K562 (cell line): ENCODE measurements at regions not wholly inside any gene's neighbourhood (a gene's known extent, or its start where the extent isn't known, plus 50 kb on each side); places are given as distances from the start of the nearest gene placed in this dataset.
A peak's percentile ranks its signal among the peaks of the same experiment; 100 is the strongest.

Source experiments
- ATAC-seq: fragments of 200-7000 bp; cut with Tn5 transposase; 3 replicates; pipeline ENCODE4 v1.9.1; 2020; ENCODE audit warnings: moderate library complexity
- BruUV-seq: library from RNA; stranded (reverse); fragments of 400-500 nt; replicated peaks from 2 replicates; lab custom pipeline; 2021; lab: Mats Ljungman, UMichigan
- CTCF ChIA-PET: fragments of 300-600 bp; formaldehyde crosslinking; extraction: SDS; loops from one replicate; lab custom pipeline; 2021; ENCODE audit warnings: low intra/inter-chr PET ratio; lab: Yijun Ruan, JAX
- POLR2A ChIA-PET: fragments of 300-600, 350-650 bp; sonication (Branson Sonifier 250); formaldehyde crosslinking; extraction: SDS; loops from one replicate; lab custom pipeline; 2021; ENCODE audit warnings: antibody characterized with exemption, inconsistent platforms; lab: Yijun Ruan, JAX
- DNase-seq, 4 experiments: peaks; one replicate each; pipeline versions ENCODE4 v3.0.0 to v3.0.0-alpha.2; 2011 to 2018; ENCODE audit warnings: low spot score in 3 of 4, mixed read lengths in 3 of 4; ENCODE audit errors: extremely low read depth in 1 of 4
- FAIRE-seq: peaks from 2 replicates; lab custom pipeline; 2011; peaks lifted over from hg19 to GRCh38; lab: Jason Lieb, UNC
- H2AFZ ChIP-seq: 2 replicates; pipeline ENCODE4 v1.6.0; 2011; ENCODE audit warnings: low read depth, low read length, control low read depth, inconsistent platforms
- H3K27ac ChIP-seq: fragments of 200-600 bp; 3 replicates; pipeline ENCODE4 v1.8.0; 2011; ENCODE audit warnings: low read depth, mild to moderate bottlenecking, control low read depth, inconsistent platforms, low read length, moderate library complexity, mixed read lengths; ENCODE audit errors: extremely low read depth
- H3K27me3 ChIP-seq, 2 experiments: fragments of 300-600 bp in 1 of 2; 2 replicates in 1 of 2; 3 replicates in 1 of 2; pipeline versions ENCODE4 v1.6.0 to v1.8.0; 2011; ENCODE audit warnings: inconsistent platforms in 2 of 2, low read length in 2 of 2, mild to moderate bottlenecking in 1 of 2, mixed read lengths in 1 of 2, moderate library complexity in 1 of 2; ENCODE audit not compliant: control insufficient read depth in 2 of 2, insufficient read depth in 2 of 2
- H3K36me3 ChIP-seq: fragments of 300-600 bp; 3 replicates; pipeline ENCODE4 v1.8.0; 2011; ENCODE audit warnings: mild to moderate bottlenecking, low read length, inconsistent platforms; ENCODE audit not compliant: control insufficient read depth, insufficient read depth
- H3K4me1 ChIP-seq, 2 experiments: fragments of 200-600 bp in 1 of 2; replicated peaks in 1 of 2; 2 replicates in 1 of 2; 3 replicates in 1 of 2; pipeline versions ENCODE4 v1.5.1 to v1.8.0; 2011; ENCODE audit warnings: inconsistent platforms in 2 of 2, low read length in 2 of 2, mild to moderate bottlenecking in 1 of 2, mixed read lengths in 1 of 2, moderate library complexity in 1 of 2; ENCODE audit not compliant: control insufficient read depth in 2 of 2, insufficient read depth in 2 of 2
- H3K4me2 ChIP-seq: 2 replicates; pipeline ENCODE4 v1.6.1; 2011; ENCODE audit warnings: low read length, control low read depth, inconsistent platforms, mixed read lengths; ENCODE audit not compliant: insufficient read depth
- H3K4me3 ChIP-seq: fragments of 200-600 bp; sonication (generic), shearing (Covaris generic); 2 replicates; pipeline ENCODE4 v1.5.1; 2016; ENCODE audit warnings: control low read depth, inconsistent platforms
- H3K79me2 ChIP-seq: fragments of 200-600 bp; 3 replicates; pipeline ENCODE4 v1.8.0; 2011; ENCODE audit warnings: low read length, inconsistent platforms; ENCODE audit not compliant: control insufficient read depth, insufficient read depth
- H3K9ac ChIP-seq, 2 experiments: 2 replicates each; pipeline versions ENCODE4 v1.6.0 to v1.6.1; 2011; ENCODE audit warnings: low read depth in 2 of 2, low read length in 2 of 2, control low read depth in 1 of 2, inconsistent platforms in 1 of 2, mild to moderate bottlenecking in 1 of 2, mixed read lengths in 1 of 2; ENCODE audit not compliant: insufficient read depth in 1 of 2
- H3K9me1 ChIP-seq: one replicate; pipeline ENCODE4 v1.6.0; 2011; ENCODE audit warnings: inconsistent platforms, mild to moderate bottlenecking, low read length, moderate library complexity; ENCODE audit not compliant: control insufficient read depth, insufficient read depth
- H3K9me3 ChIP-seq: replicated peaks from 2 replicates; pipeline ENCODE4 v1.5.1; 2011; ENCODE audit warnings: low read depth, low read length, inconsistent platforms; ENCODE audit not compliant: control insufficient read depth, insufficient read depth
- H4K20me1 ChIP-seq: replicated peaks from 2 replicates; pipeline ENCODE4 v1.6.1; 2011; ENCODE audit warnings: low read length, inconsistent platforms, mixed read lengths; ENCODE audit not compliant: control insufficient read depth, insufficient read depth
- ATF1 ChIP-seq, 2 experiments: fragments of 450-650 bp in 1 of 2; IDR thresholded peaks; 2 replicates each; pipeline ENCODE4 v1.6.1; 2016; ENCODE audit warnings: missing compliant biosample characterization in 1 of 2, missing genetic modification characterization in 1 of 2
- BACH1 ChIP-seq: fragments of 200-800 bp; sonication (Bioruptor generic); IDR thresholded peaks from 2 replicates; pipeline ENCODE4 v1.6.1; 2016; ENCODE audit warnings: missing genetic modification characterization, missing compliant biosample characterization
- GABPB1 ChIP-seq: sonication (generic); formaldehyde crosslinking; IDR thresholded peaks from 2 replicates; pipeline ENCODE4 v1.8.0; 2022; ENCODE audit warnings: mild to moderate bottlenecking, missing genetic modification reagents
- HINFP ChIP-seq: fragments of 450-650 bp; conservative IDR thresholded peaks from 2 replicates; pipeline ENCODE4 v1.6.1; 2016; ENCODE audit warnings: missing genetic modification characterization, low read depth, mild to moderate bottlenecking, control low read depth, missing compliant biosample characterization
- MAFF ChIP-seq: IDR thresholded peaks from 2 replicates; pipeline ENCODE4 v1.6.1; 2012; ENCODE audit warnings: low read length, improper control_type of control experiment
- TGIF2 ChIP-seq: sonication (generic); formaldehyde crosslinking; IDR thresholded peaks from 2 replicates; pipeline ENCODE4 v1.8.1; 2022; ENCODE audit warnings: mild to moderate bottlenecking, missing genetic modification reagents, moderate library complexity
- TSHZ1 ChIP-seq: fragments of 250-450 bp; sonication (Bioruptor Pico); IDR thresholded peaks from 2 replicates; pipeline ENCODE4 v1.4.0; 2020; ENCODE audit warnings: mild to moderate bottlenecking, moderate library complexity
- WGBS: fragments of 100-300 bp; shearing (Covaris generic); methylation state at CpG from one replicate; pipeline ENCODE4 v1.1.6; 2016; ENCODE audit warnings: low coverage, mixed read lengths; ENCODE audit not compliant: insufficient coverage; ENCODE audit errors: missing lambda C conversion rate; 5-methylcytosine and 5-hydroxymethylcytosine counted together
- in situ Hi-C: fragments of 300-500 bp; cut with MboI; formaldehyde crosslinking; loops from 4 replicates; pipeline ENCODE4 v1.15.0; 2018; ENCODE audit warnings: inconsistent platforms, mixed read lengths
- intact Hi-C: fragments of 100-400 bp; cut with micrococcal nuclease; formaldehyde crosslinking; loops from 2 replicates; pipeline ENCODE4 v1.14.2; 2022

DNA sequence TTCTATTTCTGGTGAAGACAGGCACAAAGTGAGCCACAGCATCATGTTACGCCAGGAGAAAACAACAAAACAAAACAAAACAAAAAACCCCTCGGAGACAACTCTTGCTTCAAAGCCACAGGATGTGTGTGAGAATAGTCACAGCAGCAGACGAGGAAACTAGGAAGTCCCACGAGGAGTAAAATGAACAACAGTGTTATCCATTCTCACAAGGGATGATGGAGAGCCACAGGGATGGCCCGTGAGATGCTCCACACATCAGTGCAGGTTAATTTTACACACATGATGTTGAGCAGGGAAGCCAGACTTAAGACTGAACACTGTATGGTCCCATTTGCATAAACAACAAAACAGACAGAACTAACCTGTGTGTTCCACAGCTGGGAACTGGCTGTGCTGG is 128.5 kb upstream of the TMEM18 start:
- H3K9me3 ChIP-seq, result no peaks in the 10 kb centered on the region; the same call in 1 of the 2 replicates
- H3K27ac ChIP-seq, result no peak overlapping the region
- H3K27me3 ChIP-seq, result no peaks in the 10 kb centered on the region
- no peaks in the 10 kb centered on the region for H3K79me2 ChIP-seq
- no peaks in the 10 kb centered on the region for H3K36me3 ChIP-seq
- no peak overlapping the region for H3K4me2 ChIP-seq
- H3K4me1 ChIP-seq, result peaks cover 0 to 9% of the 10 kb centered on the region in 2 experiments; a peak in 3 of 5 replicates
- intact Hi-C loops, result no loop called here
- FAIRE-seq (no peak), DNase-seq (no peak), ATAC-seq (no peak)
- H4K20me1 ChIP-seq, result no peaks in the 10 kb centered on the region
- no peak overlapping the region for H3K9ac ChIP-seq
- WGBS, result 27% methylated on average over 5 of the region's 5 CpGs
- no peak for TF ChIP-seq TGIF2 (CRISPR knock-in tag)
- TF ChIP-seq MAFF, result no peak
- TF ChIP-seq ATF1 (CRISPR knock-in tag; IDR thresholded peaks at IDR 0.05), result no peak
- TF ChIP-seq ATF1 (tag; IDR thresholded peaks at IDR 0.05), result no peak
- no peak for TF ChIP-seq BACH1 (tag)
- no peak overlapping the region for H2AFZ ChIP-seq
- no peaks in the 10 kb centered on the region for H3K9me1 ChIP-seq
- no TSS peak for BruUV-seq
- no peak overlapping the region for H3K4me3 ChIP-seq
- CTCF ChIA-PET, result no interaction called here
- POLR2A ChIA-PET, result no interaction called here
- in situ Hi-C loops, result no loop called here

GRCh38 chr2:797993-798392 is 120.8 kb upstream of the TMEM18 start:
- no peaks in the 10 kb centered on the region for H4K20me1 ChIP-seq
- H3K79me2 ChIP-seq, result no peaks in the 10 kb centered on the region
- H3K9me1 ChIP-seq, result no peaks in the 10 kb centered on the region
- no peaks in the 10 kb centered on the region for H3K9me3 ChIP-seq
- intact Hi-C loops (no loop called here), in situ Hi-C loops (no loop called here)
- DNase-seq, result no peak
- peaks cover 0 to 7% of the 10 kb centered on the region in 2 experiments; a peak in 2 of 5 replicates for H3K4me1 ChIP-seq
- ChIA-PET POLR2A (no interaction called here), CTCF (no interaction called here)
- 33% methylated on average over 5 of the region's 6 CpGs for WGBS
- H3K4me2 ChIP-seq, result no peak overlapping the region
- no peak for FAIRE-seq
- no peak overlapping the region for H3K4me3 ChIP-seq
- TF ChIP-seq TSHZ1 (CRISPR knock-in tag) (no peak), HINFP (tag) (peak; percentile 89), GABPB1 (CRISPR knock-in tag) (no peak)
- H3K36me3 ChIP-seq, result no peaks in the 10 kb centered on the region
- BruUV-seq, result no TSS peak
- H3K27me3 ChIP-seq, result peaks cover 14 to 36% of the 10 kb centered on the region in 2 experiments; a peak in 3 of 5 replicates
- ATAC-seq, result no peak
- H2AFZ ChIP-seq, result peak overlapping the region; percentile 67; the same call in 1 of the 2 replicates
- H3K9ac ChIP-seq, result no peak overlapping the region
- no peak overlapping the region for H3K27ac ChIP-seq
